SU-DHL-6 (cell line): ENCODE measurements at regions not wholly inside any gene's neighbourhood (a gene's known extent, or its start where the extent isn't known, plus 50 kb on each side); places are given as distances from the start of the nearest gene placed in this dataset.

Source experiments
- H2AFZ ChIP-seq: fragments of 200-600 bp; sonication (generic); 2 replicates; pipeline ENCODE4 v1.6.1; 2014; ENCODE audit warnings: low read depth, mild to moderate bottlenecking, moderate library complexity, mixed read lengths, antibody characterized with exemption, low read length; ENCODE audit not compliant: severe bottlenecking
- H3F3A ChIP-seq: fragments of 200-600 bp; shearing (Covaris generic); 2 replicates; pipeline ENCODE4 v1.6.0; 2016; ENCODE audit warnings: antibody characterized with exemption, mild to moderate bottlenecking; ENCODE audit not compliant: insufficient read depth
- H3K27ac ChIP-seq: fragments of 200-600 bp; sonication (generic); 2 replicates; pipeline ENCODE4 v1.5.1; 2016; ENCODE audit warnings: low read depth, mild to moderate bottlenecking, low read length, moderate library complexity, mixed read lengths
- H3K27me3 ChIP-seq: fragments of 200-600 bp; sonication (generic), shearing (Covaris generic); 2 replicates; pipeline ENCODE4 v1.6.0; 2014; ENCODE audit warnings: mild to moderate bottlenecking, low read length
- H3K36me3 ChIP-seq: fragments of 200-600 bp; sonication (generic); 2 replicates; pipeline ENCODE4 v1.6.1; 2014; ENCODE audit warnings: mild to moderate bottlenecking, low read length, mixed read lengths
- H3K4me2 ChIP-seq: fragments of 300-600, 200-600 bp; shearing (Covaris generic), sonication (generic); 2 replicates; pipeline ENCODE4 v1.6.0; 2014; ENCODE audit warnings: low read length, low read depth, mild to moderate bottlenecking; ENCODE audit not compliant: poor library complexity, severe bottlenecking
- H3K4me3 ChIP-seq: fragments of 200-600 bp; sonication (generic); 2 replicates; pipeline ENCODE4 v1.5.1; 2014; ENCODE audit warnings: antibody characterized with exemption, low read length, mild to moderate bottlenecking, mixed read lengths; ENCODE audit not compliant: insufficient read depth, poor library complexity, severe bottlenecking
- H3K79me2 ChIP-seq: fragments of 200-600 bp; sonication (generic); 2 replicates; pipeline ENCODE4 v1.6.1; 2014; ENCODE audit warnings: mild to moderate bottlenecking, low read length, moderate library complexity; ENCODE audit not compliant: insufficient read depth
- H3K9ac ChIP-seq: fragments of 200-600 bp; sonication (generic); 2 replicates; pipeline ENCODE4 v1.7.0; 2014; ENCODE audit warnings: mild to moderate bottlenecking, low read length
- H3K9me2 ChIP-seq: fragments of 200-600 bp; sonication (generic); replicated peaks from 2 replicates; pipeline ENCODE4 v1.6.1; 2014; ENCODE audit warnings: low read length; ENCODE audit not compliant: insufficient read depth
- H3K9me3 ChIP-seq: fragments of 200-600 bp; sonication (generic); 2 replicates; pipeline ENCODE4 v1.6.1; 2014; ENCODE audit warnings: low read length, mixed read lengths; ENCODE audit not compliant: insufficient read depth
- H4K20me1 ChIP-seq: fragments of 200-600 bp; sonication (generic); 2 replicates; pipeline ENCODE4 v1.6.1; 2014; ENCODE audit warnings: low read depth, mild to moderate bottlenecking, antibody characterized with exemption, low read length, moderate library complexity, mixed read lengths
- CTCF ChIP-seq: fragments of 200-600 bp; sonication (generic); IDR thresholded peaks from one replicate; pipeline ENCODE4 v1.5.1; 2017; ENCODE audit warnings: antibody characterized with exemption, mild to moderate bottlenecking, low read length, moderate library complexity; ENCODE audit not compliant: insufficient read depth, poor library complexity, severe bottlenecking
- EZH2phosphoT487 ChIP-seq: fragments of 200-600 bp; sonication (generic), shearing (Covaris generic); conservative IDR thresholded peaks from 2 replicates; pipeline ENCODE4 v1.6.1; 2018; ENCODE audit warnings: mild to moderate bottlenecking, antibody characterized with exemption, low read length, moderate library complexity, mixed read lengths

GRCh38 chr2:47620770-47621437 is 50.1 kb upstream of the KCNK12 start:
- H2AFZ ChIP-seq, result no peak overlapping the region
- no peak overlapping the region for H3K4me3 ChIP-seq
- H3K27ac ChIP-seq, result no peak overlapping the region
- TF ChIP-seq CTCF (no peak), EZH2phosphoT487 (no peak)
- no peaks in the 10 kb centered on the region for H3K79me2 ChIP-seq
- no peaks in the 10 kb centered on the region for H3K9me2 ChIP-seq
- H4K20me1 ChIP-seq, result no peaks in the 10 kb centered on the region
- H3F3A ChIP-seq, result no peaks in the 10 kb centered on the region
- no peaks in the 10 kb centered on the region for H3K9me3 ChIP-seq
- no peak overlapping the region for H3K9ac ChIP-seq
- no peaks in the 10 kb centered on the region for H3K27me3 ChIP-seq
- no peak overlapping the region for H3K4me2 ChIP-seq
- no peaks in the 10 kb centered on the region for H3K36me3 ChIP-seq
